C4-2B (cell line): ENCODE measurements at regions not wholly inside any gene's neighbourhood (a gene's known extent, or its start where the extent isn't known, plus 50 kb on each side); places are given as distances from the start of the nearest gene placed in this dataset.

Experiments used
- H3K27ac ChIP-seq: fragments of 450-650 bp; 2 replicates; pipeline ENCODE4 v1.5.1; 2017
- CTCF ChIP-seq: fragments of 450-650 bp; conservative IDR thresholded peaks from 2 replicates; pipeline ENCODE4 v1.5.1; 2017; ENCODE audit warnings: mild to moderate bottlenecking
- ZFX ChIP-seq: fragments of 450-650 bp; IDR thresholded peaks from 2 replicates; pipeline ENCODE4 v1.6.1; 2017

DNA sequence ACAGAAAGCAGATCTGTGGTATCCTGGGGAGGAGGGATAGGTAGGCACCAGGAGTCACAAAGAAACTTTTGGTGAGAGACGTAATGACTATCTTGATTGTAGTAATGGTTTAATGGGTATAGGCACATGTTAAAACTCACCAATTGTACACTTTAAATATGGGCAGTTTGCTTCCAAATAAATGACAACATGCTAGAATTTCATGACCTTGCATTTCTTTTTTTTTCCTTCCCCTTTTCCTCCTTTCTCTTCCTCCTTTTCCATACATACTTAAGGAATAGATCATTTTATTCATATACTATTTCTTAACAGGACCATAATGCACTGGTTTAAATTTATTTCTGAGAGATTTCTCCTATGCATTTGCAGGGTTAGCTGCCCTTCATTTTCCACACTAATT lies 341.8 kb downstream of the TMEM182 start:
- no peak for TF ChIP-seq ZFX
- TF ChIP-seq CTCF, result no peak
- no peak overlapping the region for H3K27ac ChIP-seq

DNA sequence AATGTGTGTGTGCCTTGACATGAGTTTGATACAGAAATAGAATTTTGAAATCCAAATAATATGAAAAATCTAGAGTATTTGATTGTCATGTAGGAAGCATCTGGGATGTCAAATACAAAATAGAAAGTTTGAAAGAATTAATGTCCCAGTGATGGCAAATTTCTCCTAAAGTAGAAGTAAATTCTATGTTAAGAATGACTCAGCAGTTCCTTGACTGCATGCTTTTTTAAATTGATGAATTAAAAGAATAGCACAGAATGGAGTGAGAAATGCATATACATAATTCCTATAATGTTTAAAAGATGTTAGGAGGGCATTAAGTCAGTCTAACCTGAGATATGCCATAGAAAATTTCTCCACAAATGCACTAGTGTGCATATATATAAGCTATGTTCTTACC lies 357.5 kb downstream of the TMEM182 start:
- TF ChIP-seq CTCF (no peak), ZFX (no peak)
- no peak overlapping the region for H3K27ac ChIP-seq

DNA sequence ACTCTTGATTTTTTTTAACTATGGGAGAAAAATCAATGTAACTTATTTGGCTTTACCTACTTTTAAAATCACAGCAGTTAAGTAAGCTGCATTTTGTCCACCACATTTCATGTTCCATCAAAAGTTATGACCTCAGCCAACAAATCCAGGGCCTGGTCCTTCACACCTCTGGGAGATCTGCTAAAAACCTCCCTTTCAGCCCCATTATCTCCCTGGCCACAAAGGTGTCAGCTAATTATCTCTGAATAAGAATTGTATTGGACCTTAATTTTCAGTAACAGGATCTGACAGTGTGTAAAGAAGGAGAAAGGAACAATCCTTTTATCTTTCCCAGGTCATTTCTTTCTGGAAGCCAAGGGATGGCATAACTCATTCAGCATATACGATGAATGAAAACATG lies 359.3 kb downstream of the TMEM182 start:
- TF ChIP-seq ZFX (no peak), CTCF (no peak)
- no peak overlapping the region for H3K27ac ChIP-seq

- H3K27ac ChIP-seq, result no peak overlapping the region
- TF ChIP-seq CTCF, result no peak
- TF ChIP-seq ZFX, result no peak
Measured at GRCh38 chr2:103123516-103123915, 361.7 kb downstream of the TMEM182 start.

DNA sequence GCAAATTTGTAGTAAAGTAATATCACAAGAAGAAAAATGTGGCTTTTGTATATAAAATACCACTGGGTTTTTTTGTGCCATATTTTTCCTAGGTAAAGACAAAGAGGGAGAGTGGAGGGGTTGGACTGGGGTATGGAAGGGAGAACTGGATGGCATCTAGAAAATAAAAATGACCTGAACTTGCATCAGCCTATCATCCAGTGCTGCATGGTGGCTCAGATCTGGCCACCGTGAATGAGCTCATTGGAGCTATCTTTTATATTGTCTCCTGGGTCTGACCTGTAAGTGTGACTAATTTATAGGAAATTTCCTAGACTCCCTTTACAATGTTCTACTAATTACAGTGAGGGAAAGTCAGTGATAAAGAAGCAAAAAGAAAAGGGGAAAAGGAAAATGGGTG lies 369.0 kb downstream of the TMEM182 start:
- TF ChIP-seq CTCF, result no peak
- no peak for TF ChIP-seq ZFX

DNA sequence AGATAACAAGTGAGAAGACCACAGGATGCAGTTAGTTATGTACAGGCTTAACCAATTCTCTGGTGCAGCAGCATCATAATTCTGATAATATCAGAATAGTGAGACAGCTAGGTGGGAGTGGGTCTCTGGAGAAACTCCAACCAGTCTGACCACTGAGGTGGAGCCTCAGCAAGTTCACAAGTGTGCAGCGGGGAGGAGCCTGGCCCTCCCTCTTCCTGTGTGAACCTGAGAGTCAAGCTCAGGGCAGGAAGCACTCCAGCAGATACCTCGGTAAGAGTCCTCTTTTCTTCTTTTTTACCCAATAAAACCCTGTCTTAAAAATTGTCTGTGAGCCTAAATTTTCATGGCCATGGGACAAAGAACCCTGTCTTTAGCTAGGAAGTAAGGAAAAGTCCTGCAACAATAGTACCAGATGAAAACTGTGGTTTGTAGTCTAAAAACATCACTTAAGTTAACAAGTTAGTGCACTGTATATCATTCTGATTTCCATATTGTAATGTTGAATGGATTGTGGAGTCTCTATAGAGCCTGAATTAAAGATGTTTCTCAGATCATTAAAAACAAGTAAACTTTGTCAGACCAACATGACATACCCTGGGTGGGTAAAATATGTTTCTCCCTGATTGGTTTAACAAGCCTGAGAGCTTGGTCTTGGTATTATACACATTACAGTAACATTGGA lies 370.8 kb downstream of the TMEM182 start:
- H3K27ac ChIP-seq, result no peak overlapping the region
- TF ChIP-seq ZFX, result no peak
- TF ChIP-seq CTCF, result no peak

More for the DNA sequence above, 369.0 kb downstream of the TMEM182 start:
- no peak overlapping the region for H3K27ac ChIP-seq

GRCh38 chr2:103135679-103136078 lies 373.8 kb downstream of the TMEM182 start:
- H3K27ac ChIP-seq, result no peak overlapping the region
- no peak for TF ChIP-seq CTCF
